Dedifferentiated amniotic fluid mesenchymal stem cell (primary cell): ENCODE measurements at regions not wholly inside any gene's neighbourhood (a gene's known extent, or its start where the extent isn't known, plus 50 kb on each side); places are given as distances from the start of the nearest gene placed in this dataset.
A peak's percentile ranks its signal among the peaks of the same experiment; 100 is the strongest.

ENCODE experiments used
- DNase-seq: peaks from one replicate; pipeline ENCODE4 v3.0.0-alpha.2; 2016; ENCODE audit errors: extremely low spot score

DNA sequence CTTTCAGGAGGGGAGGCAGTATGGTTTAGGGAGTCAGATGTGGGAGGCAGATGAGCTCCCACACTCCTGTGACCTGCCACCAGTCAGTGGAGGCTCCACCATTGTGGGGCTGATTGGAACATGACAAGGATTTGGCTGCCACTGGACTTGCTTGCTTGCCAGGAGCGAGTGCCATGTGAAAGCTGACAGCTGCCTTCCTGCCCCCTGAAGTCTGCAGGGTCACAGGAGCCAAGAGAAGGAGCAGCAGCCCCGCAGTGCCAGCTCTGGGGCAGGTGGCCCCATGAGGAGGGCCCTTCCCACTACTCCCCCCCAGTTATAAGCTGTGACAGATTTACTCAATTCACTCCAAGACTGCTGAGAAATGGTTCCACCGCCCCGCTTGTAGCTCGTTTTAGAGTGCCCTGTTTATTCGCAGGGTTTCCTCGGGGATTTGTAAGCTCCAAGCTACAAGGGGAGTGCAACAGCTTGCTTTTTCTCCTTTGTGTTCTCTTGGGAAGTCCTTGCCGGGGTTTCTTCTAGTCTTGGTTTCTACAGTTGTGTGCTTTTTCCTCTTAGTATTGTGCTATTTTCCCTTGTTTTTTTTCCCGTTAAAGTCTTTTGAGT, 414.3 kb downstream of the MEIS1 start:
- no peak for DNase-seq

DNA sequence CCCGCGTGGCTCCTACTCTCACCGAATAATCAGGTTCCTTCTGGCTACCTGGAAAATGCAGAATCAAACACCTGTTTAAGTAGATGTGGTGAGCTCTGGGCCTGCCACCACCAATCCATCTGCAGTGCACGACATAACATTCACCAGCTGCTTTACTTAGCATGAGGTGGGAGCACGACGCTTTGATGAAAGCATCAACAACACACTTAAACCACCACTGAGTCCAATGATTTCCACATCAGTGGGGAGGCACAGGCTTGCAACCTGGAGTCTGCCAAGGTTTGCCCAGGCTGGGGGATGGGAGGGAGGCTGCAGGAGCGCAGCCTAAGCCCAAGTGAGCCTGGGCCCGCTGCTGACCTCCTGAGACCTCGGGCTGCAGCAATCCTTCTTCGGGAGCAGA, 415.5 kb downstream of the MEIS1 start:
- no peak for DNase-seq

DNA sequence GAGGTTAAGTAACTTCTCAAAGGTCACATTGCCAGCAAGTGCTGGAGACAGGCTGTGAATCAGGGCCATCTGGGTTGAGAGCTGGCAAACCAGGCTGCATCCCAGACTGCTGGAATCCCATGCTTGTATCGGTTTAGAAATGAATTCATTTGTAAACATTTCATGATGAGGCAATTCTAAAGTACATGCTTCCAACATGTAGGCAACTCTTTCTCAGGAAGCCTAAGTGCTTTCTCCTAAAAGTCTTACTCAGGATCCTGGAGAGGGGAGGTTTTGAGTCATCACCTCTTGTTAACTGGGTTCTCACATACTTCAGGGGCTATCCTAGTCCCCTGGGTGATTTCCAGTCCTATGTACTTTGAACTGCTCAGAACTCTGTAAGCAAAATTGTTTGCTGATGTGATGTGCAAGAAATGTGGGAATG, 416.5 kb downstream of the MEIS1 start:
- DNase-seq: peak; percentile 59

DNA sequence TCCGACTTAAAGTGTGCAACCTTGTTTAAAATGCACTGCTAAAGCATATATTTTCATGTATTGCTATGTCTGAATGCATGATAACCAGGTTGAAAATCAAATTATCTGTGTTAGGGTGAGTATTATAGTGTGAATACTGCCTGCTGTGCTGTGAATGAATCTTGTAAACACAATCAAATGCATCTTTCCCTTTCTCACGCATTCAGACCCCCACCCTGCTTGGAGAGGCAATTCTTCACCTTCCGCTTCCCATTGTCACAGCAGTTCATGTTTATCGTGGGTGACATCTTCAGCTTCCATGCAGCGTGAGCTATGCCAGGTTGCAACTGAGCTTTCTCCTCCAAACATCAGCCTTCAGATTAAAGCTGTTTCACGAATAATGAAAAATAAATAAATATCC, 418.0 kb downstream of the MEIS1 start:
- DNase-seq: no peak

DNA sequence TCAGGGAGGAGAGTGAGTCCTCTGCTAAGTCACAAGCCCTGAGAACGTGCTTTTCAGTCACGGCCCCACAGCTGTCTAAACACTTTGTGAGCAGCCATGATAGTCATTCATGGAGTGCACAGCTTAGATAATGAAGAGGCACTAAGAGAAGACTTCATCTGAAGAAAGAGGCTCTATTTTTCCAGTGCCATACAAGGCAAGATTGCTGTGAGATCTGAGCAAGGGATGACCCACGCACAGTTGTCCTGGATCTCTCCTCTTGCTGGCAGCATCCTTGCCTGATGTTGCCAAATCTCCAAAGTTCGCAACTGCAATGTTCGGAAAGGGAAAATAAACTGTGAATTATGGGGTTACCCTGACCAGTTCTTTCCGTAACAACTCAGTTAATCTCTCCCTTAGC, 418.7 kb downstream of the MEIS1 start:
- no peak for DNase-seq

DNA sequence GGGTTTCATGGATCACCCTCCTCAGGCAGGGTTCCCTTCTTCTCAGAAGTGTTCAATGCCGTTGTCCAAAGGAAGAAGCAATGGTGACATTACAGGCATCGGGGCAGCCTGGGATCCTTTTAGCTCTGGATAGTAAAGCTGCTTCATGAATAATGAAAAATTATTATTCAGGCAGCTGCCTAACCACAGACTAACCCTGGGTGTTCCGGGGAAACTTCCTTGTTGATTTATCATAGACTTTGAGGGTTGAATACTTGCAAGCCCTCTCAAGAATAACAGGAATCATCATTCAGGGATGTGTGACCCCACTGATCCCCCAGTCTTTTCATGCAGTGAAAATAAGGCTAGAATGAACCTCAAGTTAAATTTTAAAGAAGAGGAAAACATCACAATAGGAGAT, 419.4 kb downstream of the MEIS1 start:
- DNase-seq: no peak

DNA sequence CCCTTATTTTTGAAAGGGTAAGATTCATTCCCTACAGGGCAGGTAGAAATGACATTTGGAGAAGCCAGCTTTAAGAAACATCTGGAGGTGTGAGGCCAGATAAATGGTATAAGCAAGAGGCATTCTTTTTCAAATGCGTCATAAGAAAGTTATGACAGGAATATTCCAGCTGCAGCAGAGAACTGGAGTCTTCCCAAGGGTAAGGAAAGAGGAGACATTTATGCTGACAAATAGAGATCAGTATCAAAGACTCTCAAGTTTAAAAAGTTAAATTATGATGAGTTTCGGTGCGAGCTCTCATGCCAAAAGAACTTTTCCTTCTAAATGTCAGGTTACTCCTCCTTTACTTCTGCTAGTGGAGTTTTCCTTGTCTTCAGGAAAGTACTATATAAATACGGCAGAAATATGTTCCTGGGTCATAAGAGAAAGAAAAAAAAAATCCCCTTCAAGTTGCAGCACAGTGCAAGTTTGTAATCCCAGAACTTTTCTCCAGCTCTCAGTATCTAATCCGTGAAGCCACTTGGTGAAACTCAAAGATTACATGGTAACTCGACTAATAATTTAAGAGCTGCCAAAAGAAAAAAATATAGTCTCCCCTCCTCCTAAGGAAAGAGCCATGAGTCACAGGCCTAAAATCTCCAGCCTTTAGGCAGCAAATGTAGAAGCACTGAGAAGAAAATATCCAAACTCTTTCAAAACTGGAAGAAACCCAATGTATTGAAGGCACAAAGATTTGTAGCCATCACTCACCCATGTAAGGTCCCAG, 428.1 kb downstream of the MEIS1 start:
- peak; percentile 60 for DNase-seq

DNA sequence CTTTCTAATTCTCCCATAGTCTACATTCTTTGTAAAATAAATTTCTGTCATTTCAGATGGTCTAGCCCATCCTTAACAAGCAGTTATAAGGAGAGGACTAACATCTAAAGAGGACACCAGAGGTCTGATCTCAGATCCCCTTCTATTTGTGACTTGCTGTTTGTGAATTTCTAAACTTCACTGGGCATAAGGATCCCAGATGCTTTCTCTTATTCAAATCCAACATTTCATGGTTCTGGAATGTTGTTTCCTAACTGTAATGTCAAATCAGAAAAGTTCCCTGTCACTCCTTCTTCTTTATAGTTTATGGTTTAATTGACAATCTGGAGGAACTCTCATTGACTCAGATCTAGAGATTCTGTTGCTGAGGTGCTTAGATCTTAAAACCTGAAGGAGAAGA, 430.2 kb downstream of the MEIS1 start:
- DNase-seq: no peak

DNA sequence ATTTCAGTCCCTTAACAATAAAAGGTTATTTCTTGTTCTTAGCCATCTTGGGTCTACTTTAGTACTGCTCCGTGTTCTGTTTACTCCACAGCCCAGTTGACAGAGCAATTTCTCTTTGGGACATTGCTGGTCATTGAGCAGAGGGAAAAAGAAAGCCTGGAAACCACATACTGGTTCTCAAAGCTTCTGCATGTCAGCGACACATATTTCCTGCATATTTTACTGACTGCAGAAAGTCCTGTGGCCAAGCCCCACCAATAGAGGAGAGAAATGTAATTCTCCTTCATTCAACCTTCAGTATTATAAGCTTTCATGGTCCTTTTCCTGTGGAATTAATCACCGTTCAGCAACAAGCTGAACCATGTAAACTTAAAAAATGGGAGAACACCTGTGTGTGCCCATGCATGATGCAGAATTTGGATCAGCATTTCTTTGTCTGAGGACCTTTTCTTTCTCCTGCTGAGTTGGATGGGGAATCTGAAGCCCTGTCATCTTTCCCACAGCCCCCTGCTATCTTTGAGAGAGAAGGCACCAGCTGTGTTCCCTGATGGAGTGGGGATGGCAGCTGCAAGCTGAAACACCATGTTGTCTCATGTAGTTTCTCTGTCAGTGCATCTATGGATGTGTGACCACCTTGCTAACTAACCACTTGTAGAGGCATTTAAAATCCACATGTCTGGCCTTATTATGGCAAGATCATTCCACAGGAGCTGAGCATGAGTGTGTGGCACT, 431.6 kb downstream of the MEIS1 start:
- no peak for DNase-seq

DNA sequence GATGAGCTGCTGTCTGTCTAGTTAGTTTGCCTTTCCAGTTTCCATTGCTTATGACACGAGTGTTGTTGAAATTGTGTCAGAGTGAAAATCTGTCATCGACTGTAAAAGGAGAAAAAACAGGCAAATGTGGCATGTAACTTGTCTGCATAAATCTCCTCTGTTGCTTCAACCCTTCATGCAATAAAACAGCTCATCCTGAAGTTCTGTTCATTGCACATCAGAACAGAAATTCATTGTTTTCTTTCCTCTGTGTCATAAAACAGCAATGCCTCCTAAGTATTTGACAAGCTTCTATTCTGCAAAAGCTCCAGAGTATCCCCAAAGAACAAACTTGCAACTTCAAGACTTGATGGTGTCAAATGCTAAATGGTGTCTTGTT, 432.1 kb downstream of the MEIS1 start:
- no peak for DNase-seq

DNA sequence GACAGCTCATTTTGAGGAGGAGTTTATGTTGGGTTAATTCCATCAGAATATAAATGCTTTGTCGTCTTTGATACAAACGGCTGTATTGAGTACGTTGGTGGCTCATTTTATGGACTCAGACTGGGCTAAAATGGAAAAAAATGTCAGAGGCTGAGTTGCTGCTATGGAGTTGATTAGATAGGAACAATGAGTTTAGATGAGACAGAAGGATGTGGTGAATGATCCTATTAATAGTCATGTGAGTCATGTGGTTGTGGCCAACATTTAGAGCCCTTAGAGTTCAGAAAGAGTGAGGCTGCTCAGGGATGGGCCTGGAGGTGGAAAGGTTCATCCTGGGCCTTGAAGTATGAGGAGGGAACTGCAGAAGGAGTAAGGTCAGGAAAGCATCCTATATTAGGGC, 434.2 kb downstream of the MEIS1 start:
- no peak for DNase-seq

DNA sequence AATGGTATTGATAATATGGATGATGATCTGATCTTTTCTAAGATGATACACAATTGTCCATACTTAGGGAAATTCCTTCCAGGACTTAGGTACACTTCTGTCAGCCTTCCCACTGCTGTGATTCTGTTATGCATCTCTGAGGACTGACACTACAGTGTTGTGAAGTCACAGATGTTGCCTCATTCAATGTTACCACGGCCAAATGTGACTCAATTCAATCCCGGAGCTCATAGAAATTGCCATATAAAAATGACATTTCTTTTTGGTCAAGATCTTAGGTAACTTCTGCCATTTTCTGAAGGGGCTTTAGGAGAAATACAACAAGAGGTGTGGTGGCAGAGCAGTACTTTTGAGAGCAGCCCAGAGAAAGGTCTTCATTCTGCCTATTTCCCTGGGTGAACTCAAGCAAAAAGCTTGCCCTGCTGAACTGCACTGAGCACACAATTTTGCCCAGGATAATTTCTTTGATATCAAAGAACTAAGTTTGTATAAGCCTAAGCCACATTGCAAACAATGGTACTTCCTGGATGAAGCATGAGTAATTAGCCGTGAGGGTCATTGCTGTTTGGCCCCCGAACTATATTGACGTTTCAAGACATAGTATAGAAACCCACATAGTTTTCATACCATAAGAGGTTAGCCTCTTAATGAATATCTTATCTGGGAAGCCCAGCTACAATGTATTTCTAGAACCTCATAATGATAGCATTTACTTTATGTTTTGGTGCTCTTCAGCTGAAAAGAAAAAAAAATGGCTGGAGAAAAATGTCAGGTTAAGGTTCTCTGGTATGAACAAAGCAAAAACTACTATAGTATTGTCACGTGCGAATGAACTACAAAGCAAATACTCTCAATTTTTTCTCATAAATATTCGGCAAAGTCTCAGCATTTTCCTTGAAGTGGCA, 437.4 kb downstream of the MEIS1 start:
- no peak for DNase-seq

DNA sequence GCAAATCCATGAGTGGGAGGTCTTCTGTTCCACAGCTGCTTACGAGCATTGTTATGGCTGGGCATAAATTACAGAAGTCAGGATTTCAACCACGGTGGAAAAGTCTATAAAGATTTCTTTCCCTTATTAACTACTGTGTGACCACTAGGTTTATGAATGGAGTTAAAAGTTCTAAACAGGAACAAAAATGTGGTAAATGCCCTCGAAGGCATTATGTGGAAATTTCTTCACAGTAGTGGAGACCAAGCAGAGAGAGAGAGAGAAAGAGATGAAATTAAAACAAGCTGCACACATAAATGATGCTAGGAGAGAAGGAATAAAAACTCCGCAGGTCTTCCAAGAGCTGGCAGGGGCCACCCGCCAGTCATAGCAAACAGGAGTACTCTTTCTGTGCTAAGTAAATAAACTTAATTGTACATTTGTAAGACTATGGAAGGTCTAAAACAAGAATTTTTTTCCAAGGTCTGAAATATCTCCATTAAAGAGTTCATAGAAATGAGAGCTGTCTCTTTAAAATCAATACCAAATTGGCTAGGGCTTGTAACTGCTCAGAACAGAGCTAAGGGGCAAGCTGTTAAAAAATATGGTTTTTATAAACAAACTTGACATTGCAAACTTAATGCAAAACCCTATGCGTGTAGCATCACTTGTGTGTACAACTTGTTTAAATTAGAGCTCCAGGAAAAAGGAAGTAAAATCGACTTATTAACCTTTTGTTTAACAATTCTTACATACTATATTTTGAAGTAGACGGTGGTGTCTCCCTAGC, 438.2 kb downstream of the MEIS1 start:
- no peak for DNase-seq

DNA sequence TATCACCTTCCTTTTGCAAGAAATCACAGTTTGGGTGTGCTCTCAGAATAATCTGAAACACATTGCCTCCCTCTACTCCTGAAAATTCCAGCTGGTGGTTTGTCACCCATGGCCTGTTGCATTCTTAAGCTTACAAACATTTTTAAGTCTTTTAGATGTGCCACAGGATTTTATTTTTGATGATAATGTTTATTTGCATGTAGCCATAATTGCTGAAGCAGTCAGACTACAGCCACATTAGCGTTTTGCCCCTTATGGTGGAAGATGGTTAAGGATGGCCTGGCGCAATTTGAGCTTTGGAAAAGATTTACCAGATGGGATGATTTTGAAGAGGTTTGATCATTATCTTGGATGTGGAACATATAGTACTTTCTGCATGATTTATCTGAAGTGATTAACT, 439.5 kb downstream of the MEIS1 start:
- DNase-seq: peak; percentile 45

DNA sequence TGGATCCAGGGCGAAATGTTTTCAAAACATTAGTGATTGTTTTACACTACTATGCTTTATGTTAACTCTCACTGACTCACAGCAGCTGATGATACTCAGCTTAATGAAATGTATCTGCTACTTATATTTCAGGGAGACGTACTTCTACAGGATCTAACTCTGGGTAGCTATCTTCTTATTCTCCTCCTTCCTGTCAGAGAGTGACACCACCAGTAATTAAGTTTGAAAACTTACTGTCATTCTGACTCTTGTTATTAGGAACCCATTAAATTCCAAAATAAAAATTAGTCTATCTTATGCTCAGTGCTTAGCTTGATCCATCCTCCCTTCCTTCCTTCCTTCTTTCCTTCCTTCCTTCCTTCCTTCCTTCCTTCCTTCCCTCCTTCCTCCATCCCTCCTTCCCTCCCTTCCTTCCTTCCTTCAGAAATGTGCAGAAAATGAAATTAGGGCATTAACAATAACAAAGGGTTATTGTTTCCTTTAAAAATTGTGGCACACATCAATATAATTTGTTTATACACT, 441.1 kb downstream of the MEIS1 start:
- no peak for DNase-seq

DNA sequence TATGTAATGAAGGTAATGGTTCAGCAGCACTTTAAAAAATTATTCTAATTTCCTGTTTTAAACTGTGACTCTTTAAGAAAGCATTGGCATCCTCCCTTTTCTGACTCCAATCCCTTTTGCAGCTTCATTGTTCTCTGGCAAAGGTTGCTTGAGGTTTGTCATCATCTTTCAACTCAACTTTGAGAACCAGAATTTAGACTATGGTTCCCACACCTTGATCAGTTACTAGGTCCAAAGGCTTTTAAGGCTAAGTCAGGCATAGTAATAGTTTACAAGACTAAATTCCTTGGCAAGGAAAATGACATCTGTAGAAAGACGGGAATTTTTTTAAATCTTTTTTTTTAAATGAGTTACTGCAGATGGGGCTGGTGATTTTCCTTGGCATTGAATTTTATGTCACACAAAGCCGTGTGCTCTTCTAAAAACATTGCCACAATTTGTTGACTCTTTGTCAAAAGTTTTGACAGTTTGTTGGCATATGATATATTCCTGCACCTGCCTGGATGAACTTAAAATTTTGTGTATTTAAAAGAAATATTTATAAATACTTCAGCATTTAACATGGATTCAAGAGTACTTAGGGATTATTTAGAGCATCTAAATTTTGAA, 451.0 kb downstream of the MEIS1 start:
- no peak for DNase-seq

DNA sequence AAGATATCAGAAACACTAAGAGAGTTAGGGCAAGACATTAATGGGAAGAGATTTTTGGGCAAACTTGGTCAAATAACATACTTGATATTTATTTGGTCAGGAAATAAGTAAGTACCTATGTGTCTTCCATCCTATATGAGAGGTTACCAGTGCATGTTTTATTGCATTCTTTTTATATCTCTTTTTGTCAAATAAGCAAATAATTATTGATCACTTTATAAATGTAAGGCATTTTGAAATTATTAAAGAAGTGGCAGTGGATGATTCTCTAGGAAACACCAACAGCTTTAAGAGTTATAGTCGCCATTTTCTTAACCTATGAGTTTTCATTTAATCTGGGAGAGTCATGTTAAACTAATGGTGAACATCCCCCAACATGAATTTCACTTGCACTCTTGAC, 453.3 kb downstream of the MEIS1 start:
- no peak for DNase-seq

DNA sequence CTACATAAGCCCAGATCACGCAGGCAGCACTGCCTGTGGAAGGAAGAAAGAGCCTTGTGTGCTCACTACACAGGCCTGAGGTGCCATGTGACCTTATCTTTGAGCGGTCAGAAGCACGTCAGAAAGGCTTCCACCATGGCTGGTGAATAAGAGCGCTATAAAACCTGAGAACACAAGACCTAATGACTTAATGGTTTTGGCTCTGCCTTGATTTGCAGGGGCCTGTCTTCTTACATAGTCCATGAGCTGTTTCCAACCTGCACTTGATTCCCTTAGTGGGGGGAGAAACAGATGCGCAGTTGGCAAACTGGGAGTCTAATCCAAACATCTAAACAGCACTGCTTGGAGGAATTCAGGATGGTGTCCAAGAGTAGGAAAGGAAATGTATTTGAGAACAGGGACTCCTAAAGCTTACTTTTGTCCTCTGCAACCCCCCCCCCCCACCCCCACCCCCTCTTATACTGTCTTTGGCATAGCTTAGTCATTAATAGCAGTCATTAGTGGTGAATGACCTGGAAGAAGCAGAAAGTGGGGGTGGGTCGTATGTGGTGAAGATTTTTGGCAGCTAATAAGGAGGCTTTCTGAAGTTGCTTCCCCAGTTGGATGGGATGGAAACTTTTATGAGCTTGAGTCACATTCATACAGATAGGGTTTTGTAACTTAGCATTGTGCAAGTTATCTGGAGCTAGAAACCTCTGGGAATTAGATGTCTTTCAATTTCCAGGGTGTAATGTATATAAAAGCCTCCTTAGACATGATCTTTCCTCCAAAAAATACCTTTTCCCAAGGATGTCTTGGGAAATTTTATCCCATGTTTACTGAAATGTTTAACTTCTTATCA, 454.1 kb downstream of the MEIS1 start:
- DNase-seq: peak; percentile 45

DNA sequence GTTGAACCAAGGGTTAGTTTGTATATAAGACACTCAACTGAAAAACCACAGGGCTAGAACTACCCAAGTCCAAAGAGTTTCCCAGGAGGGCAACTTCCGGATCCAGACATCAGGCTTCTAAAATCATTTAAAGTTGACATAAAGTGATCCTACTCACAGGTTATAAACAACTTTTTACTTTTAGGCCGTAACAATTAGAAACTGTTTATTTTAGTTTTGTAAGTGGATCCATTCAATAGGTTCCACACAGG, 454.6 kb downstream of the MEIS1 start:
- DNase-seq: no peak

DNA sequence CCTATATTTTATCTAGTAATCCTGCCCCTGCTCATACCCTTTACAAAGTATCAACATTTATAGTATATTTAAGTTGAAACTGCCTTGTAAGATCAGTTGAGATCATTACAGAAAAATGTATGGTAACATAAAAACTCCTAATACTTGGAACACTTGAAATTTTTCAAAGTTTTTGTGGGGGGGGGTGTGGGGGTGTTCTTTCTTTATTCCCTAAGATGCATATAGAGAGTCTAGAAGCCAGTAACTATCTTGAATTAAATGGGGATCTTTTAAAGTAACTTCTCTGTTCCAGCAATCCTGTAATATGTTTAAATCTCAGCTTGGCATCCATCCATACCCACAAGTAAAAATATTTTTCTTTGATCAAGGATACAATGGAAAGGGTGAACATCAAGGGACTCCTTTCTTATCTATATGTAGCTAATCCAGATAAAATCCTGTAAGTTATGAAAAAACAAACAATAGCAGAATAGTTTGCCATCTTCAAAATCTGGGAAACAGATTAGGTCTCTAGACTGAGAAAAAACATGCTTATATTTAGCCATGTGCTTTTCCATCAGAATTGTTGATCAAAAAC, 455.3 kb downstream of the MEIS1 start:
- no peak for DNase-seq
